ENCODE measurements at regions not wholly inside any gene's neighbourhood (a gene's known extent, or its start where the extent isn't known, plus 50 kb on each side); places are given as distances from the start of the nearest gene placed in this dataset.

DNA sequence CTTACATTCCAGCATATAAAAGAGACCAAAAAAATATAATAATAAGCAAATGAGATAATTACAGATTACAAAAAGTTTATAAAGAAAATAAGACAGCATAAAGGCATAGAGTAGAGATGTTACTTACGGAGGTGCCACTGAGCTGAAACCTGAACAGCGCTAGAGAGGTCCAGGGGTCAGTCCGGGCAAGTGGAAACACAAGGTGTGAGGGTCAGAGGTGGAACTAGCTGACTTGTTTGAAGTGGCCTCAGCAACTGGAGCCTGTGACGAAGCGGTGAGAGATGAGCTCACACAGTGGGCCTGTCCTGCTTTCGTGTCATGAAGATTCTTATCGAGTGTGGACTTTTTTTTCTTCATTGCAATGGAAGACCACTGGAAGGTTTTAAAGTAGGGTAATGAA is 288.3 kb upstream of the TANK start:
- TF ChIP-seq SIN3A (IDR thresholded peaks at IDR 0.05; ENCODE audit: borderline replicate concordance, insufficient read depth, low read depth, low read length) (no peak), POLR2AphosphoS5 (IDR thresholded peaks at IDR 0.05; ENCODE audit: low read depth, low read length) (no peak), TCF7L2 (IDR thresholded peaks at IDR 0.05; ENCODE audit: low read depth, low read length) (no peak)
- TF ChIP-seq, protein P1, sequence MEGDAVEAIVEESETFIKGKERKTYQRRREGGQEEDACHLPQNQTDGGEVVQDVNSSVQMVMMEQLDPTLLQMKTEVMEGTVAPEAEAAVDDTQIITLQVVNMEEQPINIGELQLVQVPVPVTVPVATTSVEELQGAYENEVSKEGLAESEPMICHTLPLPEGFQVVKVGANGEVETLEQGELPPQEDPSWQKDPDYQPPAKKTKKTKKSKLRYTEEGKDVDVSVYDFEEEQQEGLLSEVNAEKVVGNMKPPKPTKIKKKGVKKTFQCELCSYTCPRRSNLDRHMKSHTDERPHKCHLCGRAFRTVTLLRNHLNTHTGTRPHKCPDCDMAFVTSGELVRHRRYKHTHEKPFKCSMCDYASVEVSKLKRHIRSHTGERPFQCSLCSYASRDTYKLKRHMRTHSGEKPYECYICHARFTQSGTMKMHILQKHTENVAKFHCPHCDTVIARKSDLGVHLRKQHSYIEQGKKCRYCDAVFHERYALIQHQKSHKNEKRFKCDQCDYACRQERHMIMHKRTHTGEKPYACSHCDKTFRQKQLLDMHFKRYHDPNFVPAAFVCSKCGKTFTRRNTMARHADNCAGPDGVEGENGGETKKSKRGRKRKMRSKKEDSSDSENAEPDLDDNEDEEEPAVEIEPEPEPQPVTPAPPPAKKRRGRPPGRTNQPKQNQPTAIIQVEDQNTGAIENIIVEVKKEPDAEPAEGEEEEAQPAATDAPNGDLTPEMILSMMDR (IDR thresholded peaks at IDR 0.05) = no peak
- TF ChIP-seq, protein P2, sequence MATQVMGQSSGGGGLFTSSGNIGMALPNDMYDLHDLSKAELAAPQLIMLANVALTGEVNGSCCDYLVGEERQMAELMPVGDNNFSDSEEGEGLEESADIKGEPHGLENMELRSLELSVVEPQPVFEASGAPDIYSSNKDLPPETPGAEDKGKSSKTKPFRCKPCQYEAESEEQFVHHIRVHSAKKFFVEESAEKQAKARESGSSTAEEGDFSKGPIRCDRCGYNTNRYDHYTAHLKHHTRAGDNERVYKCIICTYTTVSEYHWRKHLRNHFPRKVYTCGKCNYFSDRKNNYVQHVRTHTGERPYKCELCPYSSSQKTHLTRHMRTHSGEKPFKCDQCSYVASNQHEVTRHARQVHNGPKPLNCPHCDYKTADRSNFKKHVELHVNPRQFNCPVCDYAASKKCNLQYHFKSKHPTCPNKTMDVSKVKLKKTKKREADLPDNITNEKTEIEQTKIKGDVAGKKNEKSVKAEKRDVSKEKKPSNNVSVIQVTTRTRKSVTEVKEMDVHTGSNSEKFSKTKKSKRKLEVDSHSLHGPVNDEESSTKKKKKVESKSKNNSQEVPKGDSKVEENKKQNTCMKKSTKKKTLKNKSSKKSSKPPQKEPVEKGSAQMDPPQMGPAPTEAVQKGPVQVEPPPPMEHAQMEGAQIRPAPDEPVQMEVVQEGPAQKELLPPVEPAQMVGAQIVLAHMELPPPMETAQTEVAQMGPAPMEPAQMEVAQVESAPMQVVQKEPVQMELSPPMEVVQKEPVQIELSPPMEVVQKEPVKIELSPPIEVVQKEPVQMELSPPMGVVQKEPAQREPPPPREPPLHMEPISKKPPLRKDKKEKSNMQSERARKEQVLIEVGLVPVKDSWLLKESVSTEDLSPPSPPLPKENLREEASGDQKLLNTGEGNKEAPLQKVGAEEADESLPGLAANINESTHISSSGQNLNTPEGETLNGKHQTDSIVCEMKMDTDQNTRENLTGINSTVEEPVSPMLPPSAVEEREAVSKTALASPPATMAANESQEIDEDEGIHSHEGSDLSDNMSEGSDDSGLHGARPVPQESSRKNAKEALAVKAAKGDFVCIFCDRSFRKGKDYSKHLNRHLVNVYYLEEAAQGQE (IDR thresholded peaks at IDR 0.05; ENCODE audit: insufficient read depth in 1 of 2, low read depth in 2 of 2, low read length in 1 of 2) = no peak
- H3K27me3 ChIP-seq (ENCODE audit: control insufficient read depth, insufficient read depth, low read length) = no peaks in the 10 kb centered on the region
- DNase-seq (ENCODE audit: low read depth, low spot score) (no peak), ATAC-seq (no peak)
- in situ Hi-C loops (cut with HindIII; ENCODE audit: low pct_unique_long_range_greater_than_20kb, low sequenced_read_pairs) (no loop called here), intact Hi-C loops (cut with micrococcal nuclease; ENCODE audit: unreplicated experiment) (no loop called here)
- no peaks in the 10 kb centered on the region for H3K4me1 ChIP-seq (ENCODE audit: control insufficient read depth, insufficient read depth, low read length)
- BruUV-seq (replicated peaks) = no TSS peak
- CTCF ChIA-PET = no interaction called here
- no peaks in the 10 kb centered on the region for H3K36me3 ChIP-seq (ENCODE audit: control insufficient read depth, insufficient read depth, low read length)
- H3K9me3 ChIP-seq (ENCODE audit: control insufficient read depth, insufficient read depth, low read depth, low read length) = no peaks in the 10 kb centered on the region
- POLR2A ChIA-PET = interaction anchor here (0.5 kb wide), 1 partner anchor 229 kb away, joined by 5 read pairs; no protein-coding TSS in a partner anchor
- no peak overlapping the region for H3K27ac ChIP-seq (ENCODE audit: low read length)
- H3K4me3 ChIP-seq (ENCODE audit: low read depth in 2 of 2, low read length in 2 of 2) = no peak overlapping the region

DNA sequence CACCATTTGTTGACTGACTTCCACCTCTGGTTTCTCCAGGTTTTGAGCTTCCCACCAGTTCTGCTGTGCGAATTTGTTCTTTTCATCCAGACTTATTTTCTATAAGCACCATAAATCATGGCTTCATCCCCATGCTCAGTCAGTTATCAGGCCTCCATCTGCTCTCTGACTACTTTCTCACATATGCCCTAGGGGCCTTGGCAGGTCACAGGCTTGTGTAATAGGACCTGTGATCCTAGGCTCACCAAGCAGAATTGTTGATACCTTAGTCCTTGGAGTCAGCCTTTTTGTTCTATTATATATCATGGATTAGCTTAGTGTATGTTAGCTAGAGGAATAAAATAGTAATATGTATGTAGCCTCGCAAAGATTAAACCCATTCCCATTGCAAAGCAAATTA is 284.2 kb upstream of the TANK start:
- intact Hi-C loops (cut with micrococcal nuclease; ENCODE audit: unreplicated experiment) = no loop called here

More for the DNA sequence above, 284.2 kb upstream of the TANK start:
- ATAC-seq (no peak), DNase-seq (ENCODE audit: low read depth, low spot score) (no peak)
- ChIA-PET CTCF (no interaction called here), POLR2A (no interaction called here)
- Histone ChIP-seq H3K9me3 (ENCODE audit: control insufficient read depth, insufficient read depth, low read depth, low read length) (no peaks in the 10 kb centered on the region), H3K4me3 (ENCODE audit: low read depth in 2 of 2, low read length in 2 of 2) (no peak overlapping the region), H3K4me1 (ENCODE audit: control insufficient read depth, insufficient read depth, low read length) (no peaks in the 10 kb centered on the region), H3K36me3 (ENCODE audit: control insufficient read depth, insufficient read depth, low read length) (no peaks in the 10 kb centered on the region), H3K27ac (ENCODE audit: low read length) (no peak overlapping the region), H3K27me3 (ENCODE audit: control insufficient read depth, insufficient read depth, low read length) (no peaks in the 10 kb centered on the region)
- BruUV-seq (replicated peaks) = no TSS peak
- in situ Hi-C loops (cut with HindIII; ENCODE audit: low pct_unique_long_range_greater_than_20kb, low sequenced_read_pairs) = no loop called here
- no peak for TF ChIP-seq POLR2AphosphoS5 (IDR thresholded peaks at IDR 0.05; ENCODE audit: low read depth, low read length)
- TF ChIP-seq, protein P2 (IDR thresholded peaks at IDR 0.05; ENCODE audit: insufficient read depth in 1 of 2, low read depth in 2 of 2, low read length in 1 of 2) = no peak
- TF ChIP-seq TCF7L2 (IDR thresholded peaks at IDR 0.05; ENCODE audit: low read depth, low read length) = no peak
- TF ChIP-seq, protein P1 (IDR thresholded peaks at IDR 0.05) = no peak
- TF ChIP-seq SIN3A (IDR thresholded peaks at IDR 0.05; ENCODE audit: borderline replicate concordance, insufficient read depth, low read depth, low read length) = no peak

Data from Panc1 (cell line).